Osteoblast (primary cell): ENCODE measurements at regions not wholly inside any gene's neighbourhood (a gene's known extent, or its start where the extent isn't known, plus 50 kb on each side); places are given as distances from the start of the nearest gene placed in this dataset.
"Not testable (repeated sequence)": the region's sequence is repeated elsewhere in the genome, so short reads cannot be mapped to it uniquely, and the experiment has no call there.

Experiments
- DNase-seq: peaks from one replicate; pipeline ENCODE4 v3.0.0; 2011; ENCODE audit warnings: low spot score, mixed read lengths; ENCODE audit not compliant: insufficient read length; ENCODE audit errors: missing footprints
- H2AFZ ChIP-seq: 2 replicates; pipeline ENCODE4 v1.6.0; 2011; ENCODE audit warnings: mild to moderate bottlenecking, low read length
- H3K27ac ChIP-seq: 2 replicates; pipeline ENCODE4 v1.5.1; 2011; ENCODE audit warnings: mild to moderate bottlenecking, low read depth, low read length, moderate library complexity
- H3K27me3 ChIP-seq: 2 replicates; pipeline ENCODE4 v1.6.0; 2012; ENCODE audit warnings: mild to moderate bottlenecking, control low read depth, inconsistent platforms, low read length, moderate library complexity; ENCODE audit not compliant: insufficient read depth
- H3K36me3 ChIP-seq: 2 replicates; pipeline ENCODE4 v1.5.1; 2011; ENCODE audit warnings: mild to moderate bottlenecking, low read length, control low read depth, moderate library complexity; ENCODE audit not compliant: insufficient read depth
- H3K4me1 ChIP-seq: 2 replicates; pipeline ENCODE4 v1.5.1; 2011; ENCODE audit warnings: mild to moderate bottlenecking, low read length, control low read depth, moderate library complexity; ENCODE audit not compliant: insufficient read depth
- H3K4me2 ChIP-seq: 2 replicates; pipeline ENCODE4 v1.6.0; 2011; ENCODE audit warnings: mild to moderate bottlenecking, low read length; ENCODE audit not compliant: insufficient read depth
- H3K4me3 ChIP-seq: fragments of 200-600 bp; sonication (generic); 3 replicates; pipeline ENCODE4 v1.5.1; 2012; ENCODE audit warnings: mild to moderate bottlenecking, low read length, inconsistent platforms; ENCODE audit not compliant: insufficient read depth
- H3K79me2 ChIP-seq: 2 replicates; pipeline ENCODE4 v1.6.0; 2012; ENCODE audit warnings: mild to moderate bottlenecking, low read length, control low read depth, inconsistent platforms; ENCODE audit not compliant: insufficient read depth
- H3K9me3 ChIP-seq: 2 replicates; pipeline ENCODE4 v1.5.1; 2011; ENCODE audit warnings: low read depth, low read length, control low read depth
- H4K20me1 ChIP-seq: 2 replicates; pipeline ENCODE4 v1.6.0; 2012; ENCODE audit warnings: mild to moderate bottlenecking, low read length, control low read depth; ENCODE audit not compliant: insufficient read depth
- CTCF ChIP-seq: IDR thresholded peaks from 2 replicates; pipeline ENCODE4 v1.5.1; 2011; ENCODE audit warnings: mild to moderate bottlenecking, low read depth, low read length, moderate library complexity; ENCODE audit errors: extremely low read depth

DNA sequence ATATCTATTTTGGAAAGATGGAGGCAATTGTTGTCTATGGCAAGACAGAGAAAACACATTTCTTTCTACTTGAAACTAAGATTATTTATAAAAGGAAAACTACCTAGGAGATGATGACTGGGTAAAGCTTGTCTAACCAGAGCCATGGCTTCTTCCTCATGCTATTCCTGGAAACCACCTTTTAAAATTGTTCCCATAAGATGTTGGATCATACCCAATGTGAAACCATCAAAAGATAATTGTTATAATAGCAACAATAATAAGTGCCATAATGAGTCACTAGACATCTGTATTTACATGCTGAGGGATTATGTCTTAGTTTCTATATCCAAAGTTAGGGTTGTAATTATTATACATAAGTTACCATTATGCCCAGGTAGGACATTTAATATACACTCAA is 428.4 kb downstream of the KCNJ2 start:
- no peak for DNase-seq
- no peak for TF ChIP-seq CTCF
- Histone ChIP-seq H2AFZ (no peak overlapping the region), H3K4me1 (no peaks in the 10 kb centered on the region), H3K27ac (no peak overlapping the region), H3K79me2 (no peaks in the 10 kb centered on the region), H3K9me3 (no peaks in the 10 kb centered on the region), H3K4me3 (no peak overlapping the region), H3K27me3 (no peaks in the 10 kb centered on the region), H3K36me3 (no peaks in the 10 kb centered on the region), H3K4me2 (no peak overlapping the region), H4K20me1 (no peaks in the 10 kb centered on the region)

DNA sequence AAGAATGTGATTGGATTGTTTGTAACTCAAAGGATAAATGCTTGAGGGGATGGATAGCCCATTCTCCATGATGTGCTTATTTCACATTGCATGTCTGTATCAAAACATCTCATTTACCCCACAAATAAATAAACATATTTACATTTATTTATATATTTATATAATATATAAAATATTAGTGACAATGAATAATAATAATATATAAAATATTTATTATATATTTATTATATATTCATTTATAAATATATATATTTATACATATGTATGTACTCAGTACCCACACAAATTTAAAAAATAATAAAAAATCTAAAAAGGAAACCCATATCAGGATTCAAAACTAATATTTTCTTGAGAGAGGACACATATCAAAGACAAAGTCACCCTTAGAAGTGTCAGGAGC is 429.9 kb downstream of the KCNJ2 start:
- Histone ChIP-seq H3K36me3 (no peaks in the 10 kb centered on the region), H3K9me3 (no peaks in the 10 kb centered on the region), H3K4me2 (no peak overlapping the region), H4K20me1 (no peaks in the 10 kb centered on the region), H3K4me1 (no peaks in the 10 kb centered on the region), H3K27ac (no peak overlapping the region), H2AFZ (no peak overlapping the region), H3K4me3 (no peak overlapping the region), H3K27me3 (no peaks in the 10 kb centered on the region), H3K79me2 (no peaks in the 10 kb centered on the region)
- no peak for DNase-seq
- TF ChIP-seq CTCF = no peak

DNA sequence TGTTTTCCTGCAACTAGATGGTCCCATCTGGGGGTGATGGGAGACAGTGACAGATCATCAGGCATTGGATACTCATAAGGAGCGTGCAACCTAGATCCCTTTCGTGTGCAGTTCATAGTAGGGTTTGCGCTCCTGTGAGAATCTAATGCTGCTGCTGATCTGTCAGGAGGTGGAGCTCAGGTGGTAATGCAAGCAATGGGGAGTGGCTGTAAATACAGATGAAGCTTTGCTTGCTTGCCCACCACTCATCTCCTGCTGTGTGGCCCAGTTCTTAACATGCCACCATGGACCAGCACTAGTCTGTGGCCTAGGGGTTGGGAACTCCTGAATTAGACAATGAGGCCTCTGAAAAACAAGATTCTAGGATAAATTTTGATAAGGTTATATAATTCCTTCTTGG is 430.6 kb downstream of the KCNJ2 start:
- H3K36me3 ChIP-seq, DNase-seq, H2AFZ ChIP-seq, H3K4me2 ChIP-seq, H3K79me2 ChIP-seq, H3K27me3 ChIP-seq, H3K4me1 ChIP-seq, H3K4me3 ChIP-seq, H3K9me3 ChIP-seq, H3K27ac ChIP-seq, H4K20me1 ChIP-seq: not testable (repeated sequence)

DNA sequence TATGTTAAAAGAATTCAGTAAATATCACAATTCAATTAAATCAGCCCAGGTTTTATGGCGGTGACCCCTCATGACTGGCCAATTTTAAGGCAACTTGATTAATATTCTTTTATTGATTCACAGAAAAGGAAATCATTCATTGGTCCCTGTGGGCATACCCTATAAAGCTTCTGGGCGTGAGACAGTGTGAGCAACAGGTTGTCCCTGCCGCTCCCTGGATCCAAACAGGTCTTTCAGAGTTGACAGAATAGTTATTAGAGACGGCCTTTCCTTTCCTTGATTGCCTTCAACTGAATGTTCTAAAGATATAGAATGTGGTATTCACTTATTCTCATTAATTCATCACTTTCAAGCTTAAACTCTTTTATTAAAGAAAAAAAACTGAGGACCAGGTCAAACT is 433.9 kb downstream of the KCNJ2 start:
- Histone ChIP-seq H3K4me1 (no peaks in the 10 kb centered on the region), H3K9me3 (no peaks in the 10 kb centered on the region), H2AFZ (no peak overlapping the region), H3K4me3 (no peak overlapping the region), H3K36me3 (no peaks in the 10 kb centered on the region), H3K27ac (no peak overlapping the region), H3K27me3 (no peaks in the 10 kb centered on the region), H4K20me1 (no peaks in the 10 kb centered on the region), H3K4me2 (no peak overlapping the region), H3K79me2 (no peaks in the 10 kb centered on the region)
- TF ChIP-seq CTCF = no peak
- DNase-seq = no peak

- no peak for DNase-seq
- TF ChIP-seq CTCF = no peak
- no peaks in the 10 kb centered on the region for H3K36me3 ChIP-seq
- no peaks in the 10 kb centered on the region for H3K9me3 ChIP-seq
- H3K27ac ChIP-seq = no peak overlapping the region
- no peak overlapping the region for H3K4me3 ChIP-seq
- H2AFZ ChIP-seq = no peak overlapping the region
- no peaks in the 10 kb centered on the region for H3K4me1 ChIP-seq
- no peaks in the 10 kb centered on the region for H3K79me2 ChIP-seq
- H4K20me1 ChIP-seq = no peaks in the 10 kb centered on the region
- no peak overlapping the region for H3K4me2 ChIP-seq
- no peaks in the 10 kb centered on the region for H3K27me3 ChIP-seq
Measured at GRCh38 chr17:70604854-70605253, 435.5 kb downstream of the KCNJ2 start.
